Ovary (tissue), 7 donors: ENCODE measurements at regions not wholly inside any gene's neighbourhood (a gene's known extent, or its start where the extent isn't known, plus 50 kb on each side); places are given as distances from the start of the nearest gene placed in this dataset.

Source experiments
- DNase-seq, 5 donors: peaks; one replicate each; pipeline ENCODE4 v3.0.0-alpha.2; 2019 to 2020
- H3K27ac ChIP-seq, 2 donors: fragments of 200-600 bp; one replicate each; pipeline versions ENCODE4 v1.5.1 to v1.8.0; 2019 to 2022
- H3K27me3 ChIP-seq: fragments of 200-600 bp; one replicate; pipeline ENCODE4 v1.8.0; 2022
- H3K36me3 ChIP-seq: fragments of 200-600 bp; sonication (generic); one replicate; pipeline ENCODE4 v1.5.1; 2019
- H3K4me1 ChIP-seq: one replicate; pipeline ENCODE4 v1.8.1; 2013; ENCODE audit warnings: mild to moderate bottlenecking, moderate library complexity; ENCODE audit not compliant: insufficient read depth
- H3K4me3 ChIP-seq: fragments of 200-600 bp; sonication (generic); one replicate; pipeline ENCODE4 v1.5.1; 2017
- H3K9me3 ChIP-seq, 2 donors: fragments of 200-600 bp in 1 of 2; sonication (generic) in 1 of 2; one replicate each; pipeline versions ENCODE4 v1.5.1 to v1.8.1; 2013 to 2019; ENCODE audit warnings: mild to moderate bottlenecking in 1 of 2, moderate library complexity in 1 of 2
- EP300 ChIP-seq: sonication (generic); formaldehyde crosslinking; IDR thresholded peaks from one replicate; pipeline ENCODE4 v1.6.1; 2017; ENCODE audit warnings: antibody characterized with exemption
- POLR2A ChIP-seq: fragments of 450-650 bp; IDR thresholded peaks from one replicate; pipeline ENCODE4 v1.6.1; 2017; ENCODE audit warnings: antibody characterized with exemption, mild to moderate bottlenecking, moderate library complexity
- whole genome bisulfite sequencing, 3 donors: extraction: QIAGEN DNeasy Blood & Tissue Kit in 1 of 3; methylation state at CpG; one replicate each; pipeline versions ENCODE4 v1.1.5 to v1.1.7; 2013 to 2017; 5-methylcytosine and 5-hydroxymethylcytosine counted together
- intact Hi-C, 4 donors: fragments of 100-400 bp; cut with DNase I; formaldehyde crosslinking; loops; one replicate each; pipeline versions ENCODE4 v1.11.0 to v1.15.1; 2022 to 2023
- TF ChIP-seq, protein P1 (sequence below), 3 donors: fragments of 450-650 bp in 2 of 3; fragments of 200-600 bp in 1 of 3; IDR thresholded peaks; one replicate each; pipeline versions ENCODE4 v1.5.1 to v1.8.0; 2016 to 2022; ENCODE audit warnings: antibody characterized with exemption in 3 of 3, mild to moderate bottlenecking in 1 of 3
- donor health status: DM: no; HTN: no; CAD: no; lungs with moderate emphysema.
- donor health status: DM: no; HTN: no; CAD: no.
- donor health status: Bipolar disorder and iron deficiency.
- donor health status: DM: no; HTN: no; CAD: no.
- donor health status: DM: yes; HTN: yes; CAD: no.

DNA sequence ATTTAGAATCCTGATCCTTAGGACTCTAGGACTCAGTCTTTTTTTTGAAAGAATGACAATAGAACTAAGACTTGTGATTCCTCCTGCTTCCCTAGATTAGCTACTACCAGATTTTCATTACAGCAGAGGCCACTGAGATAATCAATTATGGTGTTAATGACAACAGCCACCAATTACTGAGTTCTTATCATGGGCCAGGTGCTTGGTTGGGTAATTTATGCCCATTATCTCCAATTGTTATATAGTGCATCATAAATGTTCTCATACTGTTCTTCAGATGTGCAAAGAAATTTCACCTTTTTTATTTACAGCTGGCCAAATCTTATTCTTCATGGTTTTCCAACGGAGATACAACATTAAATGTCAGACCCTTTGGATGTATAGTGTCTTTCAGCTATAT lies 162.9 kb upstream of the CMC1 start:
- WGBS, 3 donors = 38 to 51% (median 46%) methylated on average over 1 of the region's 1 CpG
- TF ChIP-seq POLR2A = no peak
- TF ChIP-seq EP300 = no peak
- TF ChIP-seq, protein P1, sequence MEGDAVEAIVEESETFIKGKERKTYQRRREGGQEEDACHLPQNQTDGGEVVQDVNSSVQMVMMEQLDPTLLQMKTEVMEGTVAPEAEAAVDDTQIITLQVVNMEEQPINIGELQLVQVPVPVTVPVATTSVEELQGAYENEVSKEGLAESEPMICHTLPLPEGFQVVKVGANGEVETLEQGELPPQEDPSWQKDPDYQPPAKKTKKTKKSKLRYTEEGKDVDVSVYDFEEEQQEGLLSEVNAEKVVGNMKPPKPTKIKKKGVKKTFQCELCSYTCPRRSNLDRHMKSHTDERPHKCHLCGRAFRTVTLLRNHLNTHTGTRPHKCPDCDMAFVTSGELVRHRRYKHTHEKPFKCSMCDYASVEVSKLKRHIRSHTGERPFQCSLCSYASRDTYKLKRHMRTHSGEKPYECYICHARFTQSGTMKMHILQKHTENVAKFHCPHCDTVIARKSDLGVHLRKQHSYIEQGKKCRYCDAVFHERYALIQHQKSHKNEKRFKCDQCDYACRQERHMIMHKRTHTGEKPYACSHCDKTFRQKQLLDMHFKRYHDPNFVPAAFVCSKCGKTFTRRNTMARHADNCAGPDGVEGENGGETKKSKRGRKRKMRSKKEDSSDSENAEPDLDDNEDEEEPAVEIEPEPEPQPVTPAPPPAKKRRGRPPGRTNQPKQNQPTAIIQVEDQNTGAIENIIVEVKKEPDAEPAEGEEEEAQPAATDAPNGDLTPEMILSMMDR (IDR thresholded peaks at IDR 0.05) = no peak
- Histone ChIP-seq H3K27me3 (no peaks in the 10 kb centered on the region), H3K9me3 (no peaks in the 10 kb centered on the region), H3K27ac (no peak overlapping the region), H3K36me3 (no peaks in the 10 kb centered on the region), H3K4me3 (no peak overlapping the region), H3K4me1 (no peaks in the 10 kb centered on the region)
- DNase-seq = no peak
- intact Hi-C loops = no loop called here

DNA sequence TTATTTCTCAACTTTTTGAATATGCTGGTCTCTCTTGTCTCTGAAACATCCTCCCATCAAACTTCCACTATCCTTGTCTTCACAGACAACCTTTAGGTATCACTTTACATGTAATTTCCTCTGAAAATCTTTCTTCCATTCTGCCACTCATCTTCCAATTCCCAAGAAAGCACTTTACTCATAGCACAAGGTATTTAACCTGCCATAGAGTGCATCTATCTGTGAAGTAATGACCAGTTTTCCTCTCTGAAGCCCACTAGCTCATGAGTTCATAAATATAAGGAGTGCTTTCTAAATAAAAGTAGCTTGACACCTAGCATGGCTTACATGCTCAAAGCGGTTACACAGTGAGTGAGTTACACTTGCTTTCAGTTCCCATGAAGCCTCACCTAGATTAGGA lies 160.7 kb upstream of the CMC1 start:
- no peaks in the 10 kb centered on the region for H3K9me3 ChIP-seq
- no peaks in the 10 kb centered on the region for H3K36me3 ChIP-seq
- 73 to 90% (median 77%) methylated on average over 1 of the region's 1 CpG for WGBS, 3 donors
- no peaks in the 10 kb centered on the region for H3K4me1 ChIP-seq
- intact Hi-C loops = no loop called here
- DNase-seq = no peak
- H3K27me3 ChIP-seq = no peaks in the 10 kb centered on the region
- H3K4me3 ChIP-seq = no peak overlapping the region
- no peak overlapping the region for H3K27ac ChIP-seq
- TF ChIP-seq EP300 (no peak), POLR2A (no peak)
- TF ChIP-seq, protein P1 (IDR thresholded peaks at IDR 0.05) = no peak

DNA sequence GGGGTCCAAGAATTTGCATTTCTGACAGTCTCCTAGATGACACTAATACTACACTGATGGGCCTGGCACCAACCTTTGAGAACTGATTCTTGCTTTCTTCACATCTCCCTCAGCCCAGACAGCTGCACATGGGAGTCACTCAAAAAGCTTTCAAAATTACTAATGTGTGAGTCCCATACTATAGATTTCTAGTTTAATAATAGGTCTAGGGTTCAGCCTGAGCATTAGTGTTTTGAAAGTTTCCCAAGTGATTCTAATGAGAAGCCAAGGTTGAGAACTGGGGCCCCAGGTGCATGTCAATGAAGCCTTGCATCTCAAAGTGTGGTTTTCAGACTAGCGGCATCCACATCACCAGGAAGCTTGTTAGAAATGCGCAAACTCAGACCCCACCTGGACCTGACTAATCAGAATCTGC lies 159.9 kb upstream of the CMC1 start:
- no peak overlapping the region for H3K4me3 ChIP-seq
- intact Hi-C loops = no loop called here
- TF ChIP-seq, protein P1 (IDR thresholded peaks at IDR 0.05) = no peak
- TF ChIP-seq POLR2A = no peak
- no peak for TF ChIP-seq EP300
- H3K36me3 ChIP-seq = no peaks in the 10 kb centered on the region
- H3K9me3 ChIP-seq = no peaks in the 10 kb centered on the region
- DNase-seq = no peak
- no peaks in the 10 kb centered on the region for H3K27me3 ChIP-seq
- no peaks in the 10 kb centered on the region for H3K4me1 ChIP-seq
- WGBS, 3 donors = 66 to 70% (median 67%) methylated on average over 2 of the region's 2 CpGs
- no peak overlapping the region for H3K27ac ChIP-seq

DNA sequence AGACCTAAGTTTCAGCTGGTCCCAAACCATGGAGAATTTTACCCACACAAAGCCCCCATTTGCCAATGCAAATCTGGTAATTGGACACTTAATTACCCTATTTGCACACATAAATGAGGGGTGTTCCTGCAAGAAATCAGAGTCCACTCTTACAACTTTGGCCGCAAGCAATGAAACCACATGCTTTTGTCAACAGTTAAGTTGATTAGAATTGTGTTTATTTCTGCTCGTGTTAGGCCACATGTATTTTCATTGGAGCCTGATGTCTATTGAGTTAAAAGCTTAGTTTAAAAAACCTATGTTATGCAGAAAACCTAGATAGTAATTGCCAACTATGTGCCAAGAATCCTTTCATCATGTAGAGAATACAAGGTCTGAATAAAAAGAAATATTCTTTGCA lies 153.8 kb upstream of the CMC1 start:
- H3K27me3 ChIP-seq = no peaks in the 10 kb centered on the region
- no peaks in the 10 kb centered on the region for H3K9me3 ChIP-seq
- H3K4me1 ChIP-seq = no peaks in the 10 kb centered on the region
- H3K4me3 ChIP-seq = no peak overlapping the region
- H3K27ac ChIP-seq = no peak overlapping the region
- intact Hi-C loops = no loop called here
- no peaks in the 10 kb centered on the region for H3K36me3 ChIP-seq
- TF ChIP-seq POLR2A (no peak), EP300 (no peak)
- TF ChIP-seq, protein P1 (IDR thresholded peaks at IDR 0.05) = no peak
- no peak for DNase-seq
- 69 to 81% (median 78%) methylated on average over 2 of the region's 2 CpGs for WGBS, 3 donors
